ENCODE measurements at regions not wholly inside any gene's neighbourhood (a gene's known extent, or its start where the extent isn't known, plus 50 kb on each side); places are given as distances from the start of the nearest gene placed in this dataset.
"Not testable (repeated sequence)": the region's sequence is repeated elsewhere in the genome, so short reads cannot be mapped to it uniquely, and the experiment has no call there.

- H3K27ac ChIP-seq, result no peak overlapping the region
- ATAC-seq (no peak), DNase-seq (no peak)
- no peak overlapping the region for H3K4me3 ChIP-seq
- no peaks in the 10 kb centered on the region for H3K27me3 ChIP-seq
- intact Hi-C loops (cut with DNase I), result loop anchor here in 1 of 10 donors (10.0 kb wide), 1 partner anchor 111 kb away; no protein-coding TSS in a partner anchor
- TF ChIP-seq POLR2A (IDR thresholded peaks at IDR 0.05) (no peak), CTCF (IDR thresholded peaks at IDR 0.05) (no peak)
- no peaks in the 10 kb centered on the region for H3K9me3 ChIP-seq
- H3K36me3 ChIP-seq, result no peaks in the 10 kb centered on the region
- H3K4me1 ChIP-seq, result no peaks in the 10 kb centered on the region
- WGBS, 4 donors, result 66 to 76% (median 70%) methylated on average over 1 of the region's 1 CpG
These were observed 272.2 kb downstream of the ANXA1 start for GRCh38 chr9:73423891-73424290.

- Histone ChIP-seq H3K36me3 (no peaks in the 10 kb centered on the region), H3K9me3 (no peaks in the 10 kb centered on the region), H3K27me3 (no peaks in the 10 kb centered on the region), H3K4me1 (no peaks in the 10 kb centered on the region), H3K27ac (no peak overlapping the region), H3K4me3 (no peak overlapping the region)
- intact Hi-C loops (cut with DNase I), result loop anchor here in 1 of 10 donors (10.0 kb wide), 1 partner anchor 109 kb away; no protein-coding TSS in a partner anchor
- WGBS, 4 donors, result 44 to 60% (median 51%) methylated on average over 5 of the region's 5 CpGs
- ATAC-seq (no peak), DNase-seq (no peak)
- TF ChIP-seq CTCF (IDR thresholded peaks at IDR 0.05) (no peak), POLR2A (IDR thresholded peaks at IDR 0.05) (no peak)
These were observed 274.6 kb downstream of the ANXA1 start for GRCh38 chr9:73426269-73426668.

GRCh38 chr9:73434826-73435225 is 283.2 kb downstream of the ANXA1 start:
- ATAC-seq (no peak), DNase-seq (no peak)
- Histone ChIP-seq H3K36me3 (no peaks in the 10 kb centered on the region), H3K9me3 (no peaks in the 10 kb centered on the region), H3K4me3 (no peak overlapping the region), H3K4me1 (no peaks in the 10 kb centered on the region), H3K27ac (no peak overlapping the region), H3K27me3 (no peaks in the 10 kb centered on the region)
- 73 to 83% (median 78%) methylated on average over 2 of the region's 2 CpGs for WGBS, 4 donors
- intact Hi-C loops (cut with DNase I), result loop anchor here in 1 of 10 donors (10.0 kb wide), 1 partner anchor 160 kb away; no protein-coding TSS in a partner anchor
- no peak for TF ChIP-seq POLR2A (IDR thresholded peaks at IDR 0.05)
- no peak for TF ChIP-seq CTCF (IDR thresholded peaks at IDR 0.05)

- H3K9me3 ChIP-seq, result no peaks in the 10 kb centered on the region
- no peaks in the 10 kb centered on the region for H3K4me1 ChIP-seq
- H3K4me3 ChIP-seq, result no peak overlapping the region
- DNase-seq (no peak), ATAC-seq (no peak)
- WGBS, 4 donors, result 46 to 56% (median 55%) methylated on average over 1 of the region's 1 CpG
- TF ChIP-seq CTCF (IDR thresholded peaks at IDR 0.05) (no peak), POLR2A (IDR thresholded peaks at IDR 0.05) (no peak)
- no peak overlapping the region for H3K27ac ChIP-seq
- H3K36me3 ChIP-seq, result no peaks in the 10 kb centered on the region
- no peaks in the 10 kb centered on the region for H3K27me3 ChIP-seq
- intact Hi-C loops (cut with DNase I), result loop anchor here in 1 of 10 donors (10.0 kb wide), 1 partner anchor 163 kb away; no protein-coding TSS in a partner anchor
These were observed 286.1 kb downstream of the ANXA1 start for GRCh38 chr9:73437758-73438157.

- H3K36me3 ChIP-seq, H3K4me1 ChIP-seq, H3K27me3 ChIP-seq, H3K27ac ChIP-seq, H3K4me3 ChIP-seq, H3K9me3 ChIP-seq, DNase-seq, ATAC-seq: not testable (repeated sequence)
- WGBS, 4 donors, result 82 to 94% (median 85%) methylated on average over 6 of the region's 6 CpGs
- intact Hi-C loops (cut with DNase I), result loop anchor here in 1 of 10 donors (10.0 kb wide), 1 partner anchor 165 kb away; no protein-coding TSS in a partner anchor
These were observed 288.2 kb downstream of the ANXA1 start for GRCh38 chr9:73439839-73440238.

Measured in heart left ventricle (tissue), 16 donors.